ENCODE measurements at regions not wholly inside any gene's neighbourhood (a gene's known extent, or its start where the extent isn't known, plus 50 kb on each side); places are given as distances from the start of the nearest gene placed in this dataset.

DNA sequence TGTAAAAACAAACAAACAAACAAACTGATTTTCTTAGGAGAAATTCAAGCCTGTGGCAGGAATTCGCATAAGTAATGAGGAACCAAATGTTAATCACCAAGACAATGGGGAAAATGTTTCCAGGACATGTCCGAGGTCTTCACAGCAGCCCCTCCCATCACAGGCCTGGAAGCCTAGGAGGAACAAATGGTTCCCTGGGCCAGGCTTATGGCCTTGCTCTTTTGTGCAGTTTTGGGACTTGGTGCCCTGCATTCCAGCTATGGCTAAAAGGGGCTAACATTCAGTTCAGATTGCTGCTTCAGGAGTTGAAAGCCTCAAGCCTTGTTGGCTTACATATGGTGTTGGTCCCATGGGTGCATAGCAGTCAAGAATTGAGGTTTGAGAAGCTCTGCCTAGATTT, 1372.7 kb upstream of the CITED2 start:
- no peak overlapping the region for H3K4me3 ChIP-seq (ENCODE audit: low read depth, low read length)
- TF ChIP-seq, protein P1, sequence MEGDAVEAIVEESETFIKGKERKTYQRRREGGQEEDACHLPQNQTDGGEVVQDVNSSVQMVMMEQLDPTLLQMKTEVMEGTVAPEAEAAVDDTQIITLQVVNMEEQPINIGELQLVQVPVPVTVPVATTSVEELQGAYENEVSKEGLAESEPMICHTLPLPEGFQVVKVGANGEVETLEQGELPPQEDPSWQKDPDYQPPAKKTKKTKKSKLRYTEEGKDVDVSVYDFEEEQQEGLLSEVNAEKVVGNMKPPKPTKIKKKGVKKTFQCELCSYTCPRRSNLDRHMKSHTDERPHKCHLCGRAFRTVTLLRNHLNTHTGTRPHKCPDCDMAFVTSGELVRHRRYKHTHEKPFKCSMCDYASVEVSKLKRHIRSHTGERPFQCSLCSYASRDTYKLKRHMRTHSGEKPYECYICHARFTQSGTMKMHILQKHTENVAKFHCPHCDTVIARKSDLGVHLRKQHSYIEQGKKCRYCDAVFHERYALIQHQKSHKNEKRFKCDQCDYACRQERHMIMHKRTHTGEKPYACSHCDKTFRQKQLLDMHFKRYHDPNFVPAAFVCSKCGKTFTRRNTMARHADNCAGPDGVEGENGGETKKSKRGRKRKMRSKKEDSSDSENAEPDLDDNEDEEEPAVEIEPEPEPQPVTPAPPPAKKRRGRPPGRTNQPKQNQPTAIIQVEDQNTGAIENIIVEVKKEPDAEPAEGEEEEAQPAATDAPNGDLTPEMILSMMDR (IDR thresholded peaks at IDR 0.05; ENCODE audit: control insufficient read depth, extremely low read depth, insufficient read depth), result no peak
- no peak for DNase-seq (ENCODE audit: low read depth)

- no peak overlapping the region for H3K4me3 ChIP-seq (ENCODE audit: low read depth, low read length)
- DNase-seq (ENCODE audit: low read depth), result no peak
- TF ChIP-seq, protein P1 (IDR thresholded peaks at IDR 0.05; ENCODE audit: control insufficient read depth, extremely low read depth, insufficient read depth), result no peak
These were observed 1370.3 kb upstream of the CITED2 start for GRCh38 chr6:140744659-140745320.

- TF ChIP-seq, protein P1 (IDR thresholded peaks at IDR 0.05; ENCODE audit: control insufficient read depth, extremely low read depth, insufficient read depth), result no peak
- no peak overlapping the region for H3K4me3 ChIP-seq (ENCODE audit: low read depth, low read length)
- DNase-seq (ENCODE audit: low read depth), result no peak
These were observed 1361.8 kb upstream of the CITED2 start for GRCh38 chr6:140736231-140736630.

- H3K4me3 ChIP-seq (ENCODE audit: low read depth, low read length), result no peak overlapping the region
- TF ChIP-seq, protein P1 (IDR thresholded peaks at IDR 0.05; ENCODE audit: control insufficient read depth, extremely low read depth, insufficient read depth), result no peak
- no peak for DNase-seq (ENCODE audit: low read depth)
These were observed 1358.5 kb upstream of the CITED2 start for GRCh38 chr6:140732991-140733390.

GRCh38 chr6:140732155-140732554, 1357.7 kb upstream of the CITED2 start:
- peak; percentile 30 for DNase-seq (ENCODE audit: low read depth)
- TF ChIP-seq, protein P1 (IDR thresholded peaks at IDR 0.05; ENCODE audit: control insufficient read depth, extremely low read depth, insufficient read depth), result no peak
- no peak overlapping the region for H3K4me3 ChIP-seq (ENCODE audit: low read depth, low read length)

GRCh38 chr6:140731741-140732140, 1357.3 kb upstream of the CITED2 start:
- H3K4me3 ChIP-seq (ENCODE audit: low read depth, low read length), result no peak overlapping the region
- DNase-seq (ENCODE audit: low read depth), result peak; percentile 35
- TF ChIP-seq, protein P1 (IDR thresholded peaks at IDR 0.05; ENCODE audit: control insufficient read depth, extremely low read depth, insufficient read depth), result no peak

GRCh38 chr6:140729521-140729920, 1355.1 kb upstream of the CITED2 start:
- no peak overlapping the region for H3K4me3 ChIP-seq (ENCODE audit: low read depth, low read length)
- DNase-seq (ENCODE audit: low read depth), result no peak
- TF ChIP-seq, protein P1 (IDR thresholded peaks at IDR 0.05; ENCODE audit: control insufficient read depth, extremely low read depth, insufficient read depth), result no peak
